Colon (tissue), 2 donors: ENCODE measurements at regions not wholly inside any gene's neighbourhood (a gene's known extent, or its start where the extent isn't known, plus 50 kb on each side); places are given as distances from the start of the nearest gene placed in this dataset.

ENCODE experiments used
- FAIRE-seq: peaks from 2 replicates; lab custom pipeline; 2012; peaks lifted over from hg19 to GRCh38; lab: Jason Lieb, UNC
- donor health status: control.
- donor health status: control.

DNA sequence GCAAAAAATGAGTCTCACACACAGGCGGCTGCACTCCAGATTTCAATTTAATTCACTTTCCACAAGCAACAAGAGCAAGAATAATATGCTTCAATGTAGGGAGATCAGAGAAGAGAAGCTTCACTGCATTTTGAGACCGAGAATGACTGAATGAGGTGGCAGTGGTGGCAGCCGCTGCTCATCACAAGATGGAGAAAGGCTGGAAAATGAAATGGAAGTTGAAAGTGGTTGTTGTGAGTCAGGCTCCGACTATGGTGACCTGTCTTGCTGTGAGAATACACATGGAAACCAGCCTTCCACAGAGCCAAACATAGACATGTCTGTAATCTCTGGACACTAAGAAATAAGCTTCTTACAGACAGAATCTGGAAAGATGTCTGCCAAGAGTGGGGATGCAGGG, 499.6 kb upstream of the LRRN3 start:
- no peak for FAIRE-seq

DNA sequence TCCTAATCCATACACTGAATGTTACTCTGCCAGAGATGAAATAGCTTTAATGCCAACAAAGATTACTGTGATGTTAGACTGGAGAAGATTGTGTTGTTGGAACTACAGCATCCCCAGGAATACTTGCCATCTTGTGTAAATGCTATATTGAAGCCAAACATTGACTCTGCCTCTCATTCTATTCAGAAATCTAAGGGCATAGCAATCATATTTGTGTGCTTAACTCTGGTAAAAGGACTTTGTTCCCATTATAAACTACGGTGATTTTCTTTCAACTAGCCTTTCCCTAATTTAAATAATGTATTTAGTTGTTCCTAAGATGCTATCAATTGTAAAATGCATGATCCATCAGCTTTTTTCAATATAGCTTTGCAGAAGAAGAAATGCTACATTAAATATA, 498.4 kb upstream of the LRRN3 start:
- no peak for FAIRE-seq

DNA sequence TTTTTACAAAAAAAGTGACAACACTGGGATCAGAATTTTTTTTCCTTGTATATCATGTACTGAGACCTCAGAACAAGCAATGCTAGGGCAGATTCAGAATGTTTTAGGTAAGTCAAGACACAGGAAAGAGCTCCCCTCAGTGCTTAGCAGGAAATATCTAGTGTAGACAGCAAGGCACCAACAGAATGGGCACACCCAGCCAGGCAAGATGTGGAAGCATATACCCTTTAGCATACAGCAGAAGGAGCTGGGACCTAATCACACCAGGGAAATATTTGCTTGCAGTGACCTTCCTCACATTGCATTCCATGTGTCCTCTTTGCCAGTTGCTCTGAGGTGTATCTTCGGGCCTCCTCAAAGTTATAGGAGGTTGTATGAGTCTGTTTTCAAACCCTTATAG, 497.6 kb upstream of the LRRN3 start:
- FAIRE-seq: no peak

DNA sequence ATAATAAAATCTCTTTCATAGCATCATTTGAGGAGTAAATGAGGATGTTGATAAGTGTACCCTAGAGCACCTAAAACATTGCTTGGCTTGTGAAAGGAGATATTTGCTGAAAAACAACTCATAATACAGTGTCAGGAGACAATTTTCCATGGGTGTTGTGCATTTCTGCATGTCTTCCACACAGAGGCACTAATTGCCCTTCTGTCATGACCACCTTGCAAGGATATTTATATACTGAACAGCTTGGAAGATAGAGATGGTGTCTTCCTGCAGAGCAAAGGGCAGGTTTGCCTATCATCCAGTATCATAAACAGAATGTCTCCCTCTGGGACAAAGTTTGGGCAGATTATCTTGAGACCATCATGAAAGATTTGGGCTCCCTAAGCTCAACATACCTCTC, 495.2 kb upstream of the LRRN3 start:
- FAIRE-seq: no peak

DNA sequence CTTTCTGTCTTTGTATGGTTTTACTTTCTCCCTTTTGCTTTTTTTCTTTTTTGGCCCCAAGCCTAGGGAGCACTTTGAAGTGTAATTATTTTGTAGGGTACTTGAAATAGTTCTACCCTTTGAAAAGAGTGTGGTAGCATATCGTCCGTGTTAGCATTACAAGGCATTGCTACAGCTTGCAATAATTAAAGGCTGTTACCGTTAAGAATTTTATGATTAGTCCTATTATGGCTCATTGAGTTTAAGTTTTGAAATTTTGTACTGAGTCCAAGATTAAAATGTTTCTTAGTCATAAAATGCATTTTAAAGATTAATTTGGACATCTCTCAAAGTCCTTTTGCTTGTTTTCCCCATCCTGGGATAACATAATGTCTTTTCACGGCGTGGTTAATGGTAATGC, 490.0 kb upstream of the LRRN3 start:
- FAIRE-seq: no peak

DNA sequence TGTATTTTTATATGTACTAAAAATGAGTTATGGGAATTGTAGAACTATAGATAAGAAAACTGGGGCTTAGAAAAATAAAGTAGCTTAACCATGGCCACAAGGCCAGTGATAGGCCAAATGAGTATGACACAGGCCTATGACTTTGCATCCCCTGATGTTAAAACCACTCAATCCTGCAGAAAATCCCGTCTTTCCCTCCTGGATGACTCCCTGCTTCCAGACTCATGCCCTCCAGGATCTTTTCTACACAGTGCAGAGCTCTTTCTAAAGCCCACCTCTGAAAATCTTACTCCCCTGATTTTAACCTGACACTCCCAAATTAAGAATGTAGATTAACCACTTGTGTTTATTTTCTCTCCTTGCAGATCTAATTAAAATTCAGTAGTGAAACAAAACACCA, 489.2 kb upstream of the LRRN3 start:
- FAIRE-seq: no peak

DNA sequence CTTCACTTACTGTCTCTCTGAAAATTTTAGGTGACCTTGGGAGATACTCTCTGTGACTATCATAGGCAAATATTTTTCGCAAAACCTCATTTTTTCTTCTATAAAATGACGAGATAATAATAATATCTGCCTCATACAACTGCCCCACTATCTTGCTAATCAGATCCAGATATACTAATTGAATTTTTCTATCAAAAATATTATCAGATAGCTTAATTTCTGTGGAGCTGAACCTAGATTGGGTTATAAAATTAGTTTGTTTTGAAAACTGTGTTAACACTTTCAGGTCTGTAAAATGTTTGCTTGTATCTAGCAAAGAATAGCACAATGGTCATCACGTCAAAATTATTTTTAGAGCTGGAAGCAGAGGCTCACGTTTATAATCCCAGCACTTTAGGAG, 486.7 kb upstream of the LRRN3 start:
- FAIRE-seq: no peak

DNA sequence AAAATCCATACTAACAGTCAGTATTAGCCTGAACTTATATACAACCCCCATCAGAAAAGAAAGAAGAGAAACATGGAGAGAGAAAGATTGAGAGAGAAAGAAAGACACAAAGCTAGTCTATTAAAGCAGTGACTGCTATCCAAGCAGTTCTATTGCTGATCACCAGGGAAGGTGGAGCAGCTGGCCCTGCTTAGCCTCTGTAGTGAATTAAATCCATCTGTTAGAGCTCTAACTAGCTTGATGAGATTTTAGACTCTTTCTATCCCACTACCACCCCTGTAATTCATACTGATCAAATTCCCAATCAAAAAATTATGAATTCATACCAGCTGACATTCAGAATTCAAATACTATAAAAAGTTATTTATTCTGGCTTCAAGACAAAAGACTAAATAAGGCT, 486.0 kb upstream of the LRRN3 start:
- no peak for FAIRE-seq

DNA sequence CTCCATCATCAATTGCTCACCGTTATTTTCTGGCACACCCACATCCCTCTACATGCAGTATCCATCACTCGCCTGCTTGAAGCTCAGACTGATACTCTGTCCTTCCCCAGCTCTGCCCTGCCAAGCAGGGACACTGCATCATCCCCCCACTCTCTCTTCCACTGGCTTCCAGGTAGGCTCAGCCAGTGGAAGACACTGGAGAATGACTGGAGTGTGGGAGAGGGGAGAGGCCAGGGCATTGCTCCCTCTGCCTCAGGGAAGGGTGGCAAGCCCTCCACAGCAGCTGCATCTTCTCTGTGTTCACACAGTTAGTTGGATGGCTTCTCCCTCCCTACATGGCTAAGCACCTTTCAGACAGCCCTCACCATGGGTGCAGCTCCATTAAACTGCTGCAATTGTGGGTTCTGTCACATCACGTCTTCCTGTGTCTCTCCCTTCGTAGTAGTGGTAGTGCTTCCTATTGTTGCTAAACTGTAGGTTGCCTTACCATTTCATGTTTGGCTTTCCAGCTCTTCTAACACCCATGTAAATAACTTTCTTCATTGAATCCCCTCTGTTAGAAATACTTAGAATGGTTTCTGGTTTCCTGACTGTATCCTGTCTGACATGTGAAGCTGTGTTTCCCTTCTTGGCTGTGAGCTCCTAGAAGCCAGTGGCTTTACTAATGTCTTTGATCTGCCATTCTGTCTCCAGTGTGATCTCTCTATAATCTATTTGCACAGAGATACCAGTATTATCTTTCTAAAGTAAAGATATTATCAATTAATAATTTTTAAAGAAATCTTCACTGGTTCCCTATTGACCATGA, 483.7 kb upstream of the LRRN3 start:
- FAIRE-seq: no peak

DNA sequence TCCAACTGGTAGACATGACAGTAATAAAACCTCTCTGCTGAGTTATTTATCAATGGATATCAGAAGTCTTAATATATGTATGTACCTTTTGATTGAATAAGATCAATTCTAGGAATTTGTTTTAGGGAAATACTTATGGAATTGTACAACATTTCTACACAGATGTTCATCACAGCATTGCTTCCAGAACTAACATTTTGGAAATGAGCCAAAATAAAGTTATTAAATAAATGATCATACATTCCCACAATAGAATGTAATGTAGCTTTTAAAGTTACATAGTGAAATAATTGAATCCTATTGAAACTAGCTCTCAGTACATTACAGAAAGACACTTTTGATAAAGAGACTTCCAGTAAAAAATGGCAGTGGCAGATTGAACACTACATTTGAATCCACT, 481.6 kb upstream of the LRRN3 start:
- FAIRE-seq: no peak

DNA sequence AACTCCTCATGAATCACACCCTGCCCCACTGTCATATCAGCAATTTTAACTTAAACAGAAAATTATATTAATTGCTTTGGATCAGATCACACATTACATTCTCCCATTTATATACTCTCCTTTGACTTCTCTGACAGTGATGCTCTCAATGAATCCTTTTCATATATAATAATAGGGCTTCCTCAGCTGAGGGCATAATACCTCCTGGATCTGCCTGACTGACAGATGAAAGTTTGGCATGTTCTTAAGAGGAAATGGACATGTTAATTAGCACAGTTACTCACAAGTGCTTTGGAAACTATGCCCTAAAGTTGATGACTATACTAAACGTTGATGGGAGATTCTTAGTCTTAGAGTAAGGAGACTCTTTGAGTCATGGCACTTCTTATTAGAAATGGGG, 478.2 kb upstream of the LRRN3 start:
- no peak for FAIRE-seq
